ENCODE measurements at regions not wholly inside any gene's neighbourhood (a gene's known extent, or its start where the extent isn't known, plus 50 kb on each side); places are given as distances from the start of the nearest gene placed in this dataset.

GRCh38 chr3:88661433-88661824 lies 446.0 kb upstream of the EPHA3 start:
- no peak for TF ChIP-seq CTCF (IDR thresholded peaks at IDR 0.05)
- TF ChIP-seq POLR2A (IDR thresholded peaks at IDR 0.05) = no peak
- TF ChIP-seq POLR2AphosphoS5 (IDR thresholded peaks at IDR 0.05) = no peak

All from prostate gland (tissue), 2 donors.